Loucy (cell line): ENCODE measurements at regions not wholly inside any gene's neighbourhood (a gene's known extent, or its start where the extent isn't known, plus 50 kb on each side); places are given as distances from the start of the nearest gene placed in this dataset.

Experiments
- H2AFZ ChIP-seq: fragments of 200-600 bp; sonication (generic); 2 replicates; pipeline ENCODE4 v1.6.0; 2016; ENCODE audit warnings: antibody characterized with exemption, mild to moderate bottlenecking, low read length, moderate library complexity
- H3F3A ChIP-seq: fragments of 200-600 bp; 2 replicates; pipeline ENCODE4 v1.6.0; 2016; ENCODE audit warnings: antibody characterized with exemption, low read depth, mild to moderate bottlenecking
- H3K27me3 ChIP-seq: fragments of 200-600 bp; sonication (generic); 2 replicates; pipeline ENCODE4 v1.6.1; 2014; ENCODE audit warnings: low read length, mild to moderate bottlenecking; ENCODE audit not compliant: insufficient read depth, poor library complexity, severe bottlenecking
- H3K36me3 ChIP-seq: fragments of 200-600 bp; sonication (generic); 2 replicates; pipeline ENCODE4 v1.6.1; 2016; ENCODE audit warnings: low read length; ENCODE audit not compliant: insufficient read depth
- H3K4me1 ChIP-seq: fragments of 200-600 bp; sonication (generic); 2 replicates; pipeline ENCODE4 v1.5.1; 2014; ENCODE audit warnings: low read length, mild to moderate bottlenecking; ENCODE audit not compliant: insufficient read depth, poor library complexity, severe bottlenecking
- H3K4me2 ChIP-seq: fragments of 200-600 bp; sonication (generic); 2 replicates; pipeline ENCODE4 v1.6.0; 2014; ENCODE audit warnings: antibody characterized with exemption, low read length, low read depth, mild to moderate bottlenecking; ENCODE audit not compliant: poor library complexity, severe bottlenecking
- H3K4me3 ChIP-seq: fragments of 200-600 bp; sonication (generic); 2 replicates; pipeline ENCODE4 v1.5.1; 2014; ENCODE audit warnings: low read length, mild to moderate bottlenecking, mixed read lengths; ENCODE audit not compliant: poor library complexity, severe bottlenecking
- H3K79me2 ChIP-seq: fragments of 200-600 bp; sonication (generic); 2 replicates; pipeline ENCODE4 v1.6.1; 2014; ENCODE audit warnings: low read length; ENCODE audit not compliant: insufficient read depth
- H3K9ac ChIP-seq: fragments of 200-600 bp; sonication (generic); 2 replicates; pipeline ENCODE4 v1.6.0; 2014; ENCODE audit warnings: mild to moderate bottlenecking, low read depth, low read length, moderate library complexity; ENCODE audit not compliant: poor library complexity, severe bottlenecking
- H3K9me2 ChIP-seq: fragments of 200-600 bp; sonication (generic); replicated peaks from 2 replicates; pipeline ENCODE4 v1.6.1; 2016; ENCODE audit warnings: low read depth, low read length, mixed read lengths
- H3K9me3 ChIP-seq: fragments of 200-600 bp; sonication (generic); 2 replicates; pipeline ENCODE4 v1.6.1; 2014; ENCODE audit warnings: mild to moderate bottlenecking, antibody characterized with exemption, low read length, low read depth; ENCODE audit not compliant: insufficient read depth
- H4K20me1 ChIP-seq: fragments of 200-600 bp; sonication (generic); 2 replicates; pipeline ENCODE4 v1.6.0; 2014; ENCODE audit warnings: antibody characterized with exemption, low read length, mild to moderate bottlenecking; ENCODE audit not compliant: insufficient read depth, poor library complexity, severe bottlenecking
- EZH2phosphoT487 ChIP-seq: fragments of 200-600 bp; IDR thresholded peaks from 2 replicates; pipeline ENCODE4 v1.6.1; 2018; ENCODE audit warnings: antibody characterized with exemption, mild to moderate bottlenecking, moderate library complexity, borderline replicate concordance
- TF ChIP-seq, protein P1 (sequence below): fragments of 200-600 bp; sonication (generic); conservative IDR thresholded peaks from 2 replicates; pipeline ENCODE4 v1.5.1; 2014; ENCODE audit warnings: mild to moderate bottlenecking, antibody characterized with exemption, low read length

- Histone ChIP-seq H3K4me2 (no peak overlapping the region), H3K79me2 (peaks cover 23% of the 10 kb centered on the region), H3K27me3 (no peaks in the 10 kb centered on the region), H2AFZ (no peak overlapping the region), H3K9me2 (no peaks in the 10 kb centered on the region), H3K4me3 (no peak overlapping the region), H3K9ac (no peak overlapping the region), H3K36me3 (no peaks in the 10 kb centered on the region), H3K4me1 (peaks cover 32% of the 10 kb centered on the region), H3F3A (no peaks in the 10 kb centered on the region), H4K20me1 (no peaks in the 10 kb centered on the region), H3K9me3 (no peaks in the 10 kb centered on the region)
- TF ChIP-seq, protein P1, sequence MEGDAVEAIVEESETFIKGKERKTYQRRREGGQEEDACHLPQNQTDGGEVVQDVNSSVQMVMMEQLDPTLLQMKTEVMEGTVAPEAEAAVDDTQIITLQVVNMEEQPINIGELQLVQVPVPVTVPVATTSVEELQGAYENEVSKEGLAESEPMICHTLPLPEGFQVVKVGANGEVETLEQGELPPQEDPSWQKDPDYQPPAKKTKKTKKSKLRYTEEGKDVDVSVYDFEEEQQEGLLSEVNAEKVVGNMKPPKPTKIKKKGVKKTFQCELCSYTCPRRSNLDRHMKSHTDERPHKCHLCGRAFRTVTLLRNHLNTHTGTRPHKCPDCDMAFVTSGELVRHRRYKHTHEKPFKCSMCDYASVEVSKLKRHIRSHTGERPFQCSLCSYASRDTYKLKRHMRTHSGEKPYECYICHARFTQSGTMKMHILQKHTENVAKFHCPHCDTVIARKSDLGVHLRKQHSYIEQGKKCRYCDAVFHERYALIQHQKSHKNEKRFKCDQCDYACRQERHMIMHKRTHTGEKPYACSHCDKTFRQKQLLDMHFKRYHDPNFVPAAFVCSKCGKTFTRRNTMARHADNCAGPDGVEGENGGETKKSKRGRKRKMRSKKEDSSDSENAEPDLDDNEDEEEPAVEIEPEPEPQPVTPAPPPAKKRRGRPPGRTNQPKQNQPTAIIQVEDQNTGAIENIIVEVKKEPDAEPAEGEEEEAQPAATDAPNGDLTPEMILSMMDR = no peak
- TF ChIP-seq EZH2phosphoT487 = no peak
These were observed 303.6 kb downstream of the PTPRC start for GRCh38 chr1:198942466-198942865.

DNA sequence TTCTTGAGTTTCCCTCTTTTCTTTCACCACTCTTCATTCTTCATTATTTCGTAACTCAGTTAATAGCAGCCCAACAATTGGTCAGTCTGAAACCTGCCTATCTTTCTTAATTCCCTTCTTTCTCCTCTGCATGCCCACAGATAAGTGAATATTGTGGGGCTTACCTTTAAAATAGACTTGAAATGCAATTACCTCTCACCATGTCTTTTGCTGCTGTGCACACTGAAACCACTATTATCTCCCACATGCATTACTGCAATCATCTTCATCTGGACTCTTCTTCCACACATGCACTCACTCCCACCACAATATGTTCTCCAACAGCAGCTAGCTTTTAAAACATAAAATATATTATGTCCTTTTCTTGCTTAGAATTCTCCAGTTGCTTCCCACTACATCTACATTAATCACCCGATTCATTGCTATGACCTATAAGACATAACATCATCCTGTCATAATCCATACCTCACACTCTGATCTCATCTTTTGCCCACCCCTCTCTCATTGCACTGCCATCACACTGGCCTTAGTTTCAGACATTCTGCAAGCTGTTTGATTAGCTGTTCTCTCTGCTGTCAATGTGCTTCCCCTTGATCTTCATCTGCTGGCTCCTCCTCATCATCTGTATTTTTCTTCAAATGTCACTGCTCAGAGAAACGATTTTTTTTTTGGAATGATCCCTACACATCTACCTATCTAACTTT lies 304.8 kb downstream of the PTPRC start:
- Histone ChIP-seq H3K4me1 (peaks cover 22% of the 10 kb centered on the region), H3F3A (no peaks in the 10 kb centered on the region), H3K9me2 (no peaks in the 10 kb centered on the region), H3K9ac (no peak overlapping the region), H3K4me2 (no peak overlapping the region), H3K4me3 (no peak overlapping the region), H3K36me3 (no peaks in the 10 kb centered on the region), H2AFZ (no peak overlapping the region), H3K27me3 (no peaks in the 10 kb centered on the region), H4K20me1 (no peaks in the 10 kb centered on the region), H3K79me2 (peaks cover 11% of the 10 kb centered on the region), H3K9me3 (no peaks in the 10 kb centered on the region)
- TF ChIP-seq, protein P1 = no peak
- no peak for TF ChIP-seq EZH2phosphoT487

- TF ChIP-seq EZH2phosphoT487 = no peak
- TF ChIP-seq, protein P1 = no peak
- no peaks in the 10 kb centered on the region for H4K20me1 ChIP-seq
- H3K4me1 ChIP-seq = peaks cover 20% of the 10 kb centered on the region
- no peaks in the 10 kb centered on the region for H3K9me2 ChIP-seq
- no peak overlapping the region for H3K9ac ChIP-seq
- H3K4me2 ChIP-seq = no peak overlapping the region
- no peak overlapping the region for H3K4me3 ChIP-seq
- H3K9me3 ChIP-seq = no peaks in the 10 kb centered on the region
- H3K27me3 ChIP-seq = no peaks in the 10 kb centered on the region
- no peak overlapping the region for H2AFZ ChIP-seq
- no peaks in the 10 kb centered on the region for H3K79me2 ChIP-seq
- no peaks in the 10 kb centered on the region for H3K36me3 ChIP-seq
- H3F3A ChIP-seq = no peaks in the 10 kb centered on the region
These were observed 308.6 kb downstream of the PTPRC start for GRCh38 chr1:198947456-198947855.
